ENCODE measurements at regions not wholly inside any gene's neighbourhood (a gene's known extent, or its start where the extent isn't known, plus 50 kb on each side); places are given as distances from the start of the nearest gene placed in this dataset.

DNA sequence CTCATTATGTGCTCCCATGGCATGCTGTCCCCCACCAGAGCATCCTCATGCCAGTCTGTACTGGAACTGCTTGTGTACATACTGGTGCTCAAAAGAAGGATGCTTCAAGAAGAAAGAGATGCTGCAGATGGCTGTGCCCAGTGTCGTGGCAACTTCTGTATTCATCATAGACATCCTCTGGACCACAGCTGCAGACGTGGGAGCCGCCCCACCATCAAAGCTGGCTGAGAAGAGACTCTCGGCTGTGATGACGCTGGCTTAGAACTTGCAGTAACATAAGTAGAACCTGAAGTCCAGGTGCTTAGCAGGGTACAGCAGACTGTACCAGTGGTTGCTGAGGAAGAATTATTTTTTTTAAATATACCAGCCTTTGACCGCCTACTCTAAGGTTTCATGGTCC is 112.6 kb upstream of the ARHGAP5 start:
- ATAC-seq, result no peak
- no peaks in the 10 kb centered on the region for H3K9me3 ChIP-seq
- no peak for DNase-seq
- H3K27ac ChIP-seq, result no peak overlapping the region
- H3K27me3 ChIP-seq, result no peaks in the 10 kb centered on the region
- in situ Hi-C loops (cut with MboI; ENCODE audit: low sequenced_read_pairs in 4 of 4) (no loop called here), intact Hi-C loops (cut with DNase I; ENCODE audit: low total_unique reads) (no loop called here)
- TF ChIP-seq, protein P1, sequence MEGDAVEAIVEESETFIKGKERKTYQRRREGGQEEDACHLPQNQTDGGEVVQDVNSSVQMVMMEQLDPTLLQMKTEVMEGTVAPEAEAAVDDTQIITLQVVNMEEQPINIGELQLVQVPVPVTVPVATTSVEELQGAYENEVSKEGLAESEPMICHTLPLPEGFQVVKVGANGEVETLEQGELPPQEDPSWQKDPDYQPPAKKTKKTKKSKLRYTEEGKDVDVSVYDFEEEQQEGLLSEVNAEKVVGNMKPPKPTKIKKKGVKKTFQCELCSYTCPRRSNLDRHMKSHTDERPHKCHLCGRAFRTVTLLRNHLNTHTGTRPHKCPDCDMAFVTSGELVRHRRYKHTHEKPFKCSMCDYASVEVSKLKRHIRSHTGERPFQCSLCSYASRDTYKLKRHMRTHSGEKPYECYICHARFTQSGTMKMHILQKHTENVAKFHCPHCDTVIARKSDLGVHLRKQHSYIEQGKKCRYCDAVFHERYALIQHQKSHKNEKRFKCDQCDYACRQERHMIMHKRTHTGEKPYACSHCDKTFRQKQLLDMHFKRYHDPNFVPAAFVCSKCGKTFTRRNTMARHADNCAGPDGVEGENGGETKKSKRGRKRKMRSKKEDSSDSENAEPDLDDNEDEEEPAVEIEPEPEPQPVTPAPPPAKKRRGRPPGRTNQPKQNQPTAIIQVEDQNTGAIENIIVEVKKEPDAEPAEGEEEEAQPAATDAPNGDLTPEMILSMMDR (IDR thresholded peaks at IDR 0.05 in 4 of 5, conservative IDR thresholded peaks at IDR 0.05 in 1 of 5), result no peak
- no peak for TF ChIP-seq POLR2A (IDR thresholded peaks at IDR 0.05)
- H3K4me1 ChIP-seq, result peaks cover 0 to 4% of the 10 kb centered on the region in 2 donors
- no peaks in the 10 kb centered on the region for H3K36me3 ChIP-seq
- H3K4me3 ChIP-seq, result no peak overlapping the region

DNA sequence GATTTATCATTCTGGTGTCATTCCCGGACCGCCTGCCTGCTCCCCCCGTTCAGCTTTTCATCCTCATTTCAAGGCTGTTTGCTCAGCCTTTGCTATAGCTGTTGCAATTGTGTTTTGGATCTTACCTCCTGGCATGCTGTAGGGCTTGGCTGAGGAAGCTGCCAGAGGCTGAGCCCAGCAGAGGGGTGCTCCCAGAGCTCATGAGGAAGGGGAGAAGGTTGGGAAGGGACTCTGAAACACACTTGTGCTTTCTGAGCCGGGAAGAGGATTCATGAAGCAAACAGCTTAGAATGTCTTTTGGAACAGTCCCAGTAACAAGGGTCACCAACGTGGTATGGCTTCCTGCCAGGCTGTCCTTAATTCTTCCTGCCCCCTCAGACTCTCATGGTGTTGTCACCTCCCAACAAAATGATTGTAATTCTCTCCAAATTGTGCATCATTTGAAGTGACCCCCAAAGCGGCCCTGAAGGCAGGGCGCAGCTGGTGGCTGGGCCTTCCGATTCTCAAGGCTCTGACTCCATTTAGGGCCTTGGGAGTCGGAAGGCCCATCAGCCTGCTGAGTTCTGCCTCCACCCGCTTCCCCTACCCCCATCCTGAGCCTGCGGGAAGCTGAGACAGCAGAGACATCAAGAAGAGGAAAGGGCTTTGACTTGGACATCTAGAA is 111.9 kb upstream of the ARHGAP5 start:
- ATAC-seq (no peak), DNase-seq (no peak)
- Histone ChIP-seq H3K27me3 (no peaks in the 10 kb centered on the region), H3K4me1 (peaks cover 0 to 4% of the 10 kb centered on the region in 2 donors), H3K27ac (no peak overlapping the region), H3K36me3 (no peaks in the 10 kb centered on the region), H3K4me3 (no peak overlapping the region), H3K9me3 (no peaks in the 10 kb centered on the region)
- intact Hi-C loops (cut with DNase I; ENCODE audit: low total_unique reads), result no loop called here
- TF ChIP-seq, protein P1 (IDR thresholded peaks at IDR 0.05 in 4 of 5, conservative IDR thresholded peaks at IDR 0.05 in 1 of 5), result no peak
- TF ChIP-seq POLR2A (IDR thresholded peaks at IDR 0.05), result no peak
- in situ Hi-C loops (cut with MboI; ENCODE audit: low sequenced_read_pairs in 4 of 4), result no loop called here

- no peak for TF ChIP-seq POLR2A (IDR thresholded peaks at IDR 0.05)
- TF ChIP-seq, protein P1 (IDR thresholded peaks at IDR 0.05 in 4 of 5, conservative IDR thresholded peaks at IDR 0.05 in 1 of 5), result no peak
- H3K4me3 ChIP-seq, result no peak overlapping the region
- intact Hi-C loops (cut with DNase I; ENCODE audit: low total_unique reads) (no loop called here), in situ Hi-C loops (cut with MboI; ENCODE audit: low sequenced_read_pairs in 4 of 4) (no loop called here)
- H3K36me3 ChIP-seq, result no peaks in the 10 kb centered on the region
- peaks cover 0 to 3% (median 0%) of the 10 kb centered on the region in 3 donors for H3K9me3 ChIP-seq
- H3K27ac ChIP-seq, result no peak overlapping the region
- ATAC-seq (no peak), DNase-seq (no peak)
- peaks cover 0 to 4% of the 10 kb centered on the region in 2 donors for H3K4me1 ChIP-seq
- H3K27me3 ChIP-seq, result no peaks in the 10 kb centered on the region
These were observed 111.1 kb upstream of the ARHGAP5 start for GRCh38 chr14:31965735-31966598.

- DNase-seq, result no peak
- peaks cover 0 to 4% of the 10 kb centered on the region in 2 donors for H3K4me1 ChIP-seq
- in situ Hi-C loops (cut with MboI; ENCODE audit: low sequenced_read_pairs in 4 of 4), result no loop called here
- H3K4me3 ChIP-seq, result no peak overlapping the region
- H3K27me3 ChIP-seq, result no peaks in the 10 kb centered on the region
- peaks cover 0 to 5% (median 0%) of the 10 kb centered on the region in 3 donors for H3K9me3 ChIP-seq
- ATAC-seq, result peak in 1 of 2 donors; percentile 68
- TF ChIP-seq, protein P1 (IDR thresholded peaks at IDR 0.05 in 4 of 5, conservative IDR thresholded peaks at IDR 0.05 in 1 of 5), result no peak
- TF ChIP-seq POLR2A (IDR thresholded peaks at IDR 0.05), result no peak
- intact Hi-C loops (cut with DNase I; ENCODE audit: low total_unique reads), result no loop called here
- no peaks in the 10 kb centered on the region for H3K36me3 ChIP-seq
- no peak overlapping the region for H3K27ac ChIP-seq
These were observed 110.0 kb upstream of the ARHGAP5 start for GRCh38 chr14:31966896-31967668.

All from gastrocnemius medialis (tissue), 4 donors.